HCT116 (cell line): ENCODE measurements at regions not wholly inside any gene's neighbourhood (a gene's known extent, or its start where the extent isn't known, plus 50 kb on each side); places are given as distances from the start of the nearest gene placed in this dataset.

ENCODE experiments used
- POLR2A ChIP-seq: IDR thresholded peaks from 2 replicates; pipeline ENCODE4 v1.7.0; 2011; ENCODE audit warnings: borderline replicate concordance; ENCODE audit not compliant: insufficient read depth, insufficient read length; ENCODE audit errors: extremely low read depth
- POLR2AphosphoS5 ChIP-seq: IDR thresholded peaks from 2 replicates; pipeline ENCODE4 v1.6.1; 2011; ENCODE audit warnings: mild to moderate bottlenecking, low read depth, low read length, moderate library complexity
- SP1 ChIP-seq: IDR thresholded peaks from 2 replicates; pipeline ENCODE4 v1.6.1; 2012; ENCODE audit warnings: low read depth

GRCh38 chr2:64860936-64861335, 128.3 kb upstream of the SLC1A4 start:
- no peak for TF ChIP-seq SP1
- TF ChIP-seq POLR2AphosphoS5: no peak
- TF ChIP-seq POLR2A: no peak
